Activated naive CD4-positive, alpha-beta T cell treated with anti-CD3 and anti-CD28 coated beads, Interleukin-2, amount 50 U/mL, for 72 hours (primary cell): ENCODE measurements at regions not wholly inside any gene's neighbourhood (a gene's known extent, or its start where the extent isn't known, plus 50 kb on each side); places are given as distances from the start of the nearest gene placed in this dataset.

Experiments used
- ATAC-seq, 2 donors: fragments of 150-1000 bp; cut with Tn5 transposase; 2 replicates each; pipeline ENCODE4 v1.10.0; 2021; ENCODE audit warnings: mild to moderate bottlenecking in 2 of 2, moderate library complexity in 2 of 2
- DNase-seq, 2 donors: peaks; one replicate each; pipeline ENCODE4 v3.0.0; 2021 to 2022; ENCODE audit warnings: low spot score in 2 of 2
- H3K27ac Mint-ChIP-seq, 2 donors: one replicate each; pipeline ENCODE4 v1.8.0; 2022; ENCODE audit warnings: mild to moderate bottlenecking in 2 of 2, mixed read lengths in 2 of 2
- H3K36me3 Mint-ChIP-seq, 2 donors: one replicate each; pipeline ENCODE4 v1.8.0; 2022; ENCODE audit warnings: mixed read lengths in 2 of 2
- H3K9me3 Mint-ChIP-seq, 2 donors: one replicate each; pipeline ENCODE4 v1.8.0; 2022; ENCODE audit warnings: mixed read lengths in 2 of 2

- H3K36me3 Mint-ChIP-seq, result no peaks in the 10 kb centered on the region
- no peak overlapping the region for H3K27ac Mint-ChIP-seq
- ATAC-seq (no peak), DNase-seq (no peak)
- H3K9me3 Mint-ChIP-seq, result no peaks in the 10 kb centered on the region
Observed at GRCh38 chr16:5427571-5427970, 330.0 kb upstream of the EEF2KMT start.

- H3K36me3 Mint-ChIP-seq, result no peaks in the 10 kb centered on the region
- H3K9me3 Mint-ChIP-seq, result peaks cover 0 to 3% of the 10 kb centered on the region in 2 donors
- ATAC-seq (no peak), DNase-seq (no peak)
- H3K27ac Mint-ChIP-seq, result no peak overlapping the region
Observed at GRCh38 chr16:5422643-5423496, 325.3 kb upstream of the EEF2KMT start.

GRCh38 chr16:5422047-5422446 lies 324.5 kb upstream of the EEF2KMT start:
- no peak overlapping the region for H3K27ac Mint-ChIP-seq

GRCh38 chr16:5416013-5416412 lies 318.4 kb upstream of the EEF2KMT start:
- no peak for DNase-seq
- Mint-ChIP-seq H3K9me3 (peaks cover 5 to 11% of the 10 kb centered on the region in 2 donors), H3K27ac (no peak overlapping the region), H3K36me3 (peaks cover 0 to 4% of the 10 kb centered on the region in 2 donors)
- ATAC-seq, result no peak

More at GRCh38 chr16:5422047-5422446, 324.5 kb upstream of the EEF2KMT start:
- peaks cover 0 to 3% of the 10 kb centered on the region in 2 donors for H3K9me3 Mint-ChIP-seq
- H3K36me3 Mint-ChIP-seq, result no peaks in the 10 kb centered on the region
- DNase-seq (no peak), ATAC-seq (no peak)

- Mint-ChIP-seq H3K36me3 (peaks cover 0 to 4% of the 10 kb centered on the region in 2 donors), H3K27ac (no peak overlapping the region), H3K9me3 (peaks cover 11 to 16% of the 10 kb centered on the region in 2 donors)
- no peak for DNase-seq
- no peak for ATAC-seq
Observed at GRCh38 chr16:5415123-5415522, 317.5 kb upstream of the EEF2KMT start.

- no peak for DNase-seq
- peaks cover 0 to 4% of the 10 kb centered on the region in 2 donors for H3K36me3 Mint-ChIP-seq
- H3K27ac Mint-ChIP-seq, result no peak overlapping the region
- no peak for ATAC-seq
- H3K9me3 Mint-ChIP-seq, result peaks cover 8 to 16% of the 10 kb centered on the region in 2 donors
Observed at GRCh38 chr16:5412731-5413130, 315.1 kb upstream of the EEF2KMT start.

- H3K36me3 Mint-ChIP-seq, result no peaks in the 10 kb centered on the region
- ATAC-seq (no peak), DNase-seq (no peak)
- H3K9me3 Mint-ChIP-seq, result peaks cover 4% of the 10 kb centered on the region in 2 donors
- H3K27ac Mint-ChIP-seq, result no peak overlapping the region
Observed at GRCh38 chr16:5398203-5398602, 300.6 kb upstream of the EEF2KMT start.

- no peak overlapping the region for H3K27ac Mint-ChIP-seq
- DNase-seq (no peak), ATAC-seq (no peak)
- H3K36me3 Mint-ChIP-seq, result no peaks in the 10 kb centered on the region
- peaks cover 4% of the 10 kb centered on the region in 2 donors for H3K9me3 Mint-ChIP-seq
Observed at GRCh38 chr16:5396880-5397279, 299.3 kb upstream of the EEF2KMT start.

GRCh38 chr16:5393070-5393469 lies 295.5 kb upstream of the EEF2KMT start:
- H3K9me3 Mint-ChIP-seq, result peaks cover 0 to under 1% of the 10 kb centered on the region in 2 donors
- H3K36me3 Mint-ChIP-seq, result no peaks in the 10 kb centered on the region
- DNase-seq, result no peak
- ATAC-seq, result no peak
- H3K27ac Mint-ChIP-seq, result no peak overlapping the region

- ATAC-seq, result peak in 1 of 2 donors; percentile 66
- no peak for DNase-seq
- Mint-ChIP-seq H3K27ac (no peak overlapping the region), H3K36me3 (no peaks in the 10 kb centered on the region), H3K9me3 (peaks cover 4 to 5% of the 10 kb centered on the region in 2 donors)
Observed at GRCh38 chr16:5386989-5387388, 289.4 kb upstream of the EEF2KMT start.

- Mint-ChIP-seq H3K36me3 (no peaks in the 10 kb centered on the region), H3K9me3 (peaks cover 4 to 5% of the 10 kb centered on the region in 2 donors), H3K27ac (no peak overlapping the region)
- DNase-seq (no peak), ATAC-seq (no peak)
Observed at GRCh38 chr16:5385811-5386210, 288.2 kb upstream of the EEF2KMT start.

- Mint-ChIP-seq H3K36me3 (no peaks in the 10 kb centered on the region), H3K9me3 (peaks cover 4 to 5% of the 10 kb centered on the region in 2 donors), H3K27ac (no peak overlapping the region)
- ATAC-seq (no peak), DNase-seq (no peak)
Observed at GRCh38 chr16:5385115-5385514, 287.5 kb upstream of the EEF2KMT start.

GRCh38 chr16:5383737-5384136 lies 286.1 kb upstream of the EEF2KMT start:
- ATAC-seq (no peak), DNase-seq (no peak)
- Mint-ChIP-seq H3K27ac (no peak overlapping the region), H3K9me3 (peaks cover 4 to 5% of the 10 kb centered on the region in 2 donors), H3K36me3 (no peaks in the 10 kb centered on the region)

- H3K36me3 Mint-ChIP-seq, result no peaks in the 10 kb centered on the region
- no peak for DNase-seq
- no peak for ATAC-seq
- H3K27ac Mint-ChIP-seq, result no peak overlapping the region
- H3K9me3 Mint-ChIP-seq, result peaks cover 4 to 5% of the 10 kb centered on the region in 2 donors
Observed at GRCh38 chr16:5382484-5382883, 284.9 kb upstream of the EEF2KMT start.

- Mint-ChIP-seq H3K36me3 (no peaks in the 10 kb centered on the region), H3K9me3 (peaks cover 4 to 5% of the 10 kb centered on the region in 2 donors), H3K27ac (no peak overlapping the region)
- DNase-seq (no peak), ATAC-seq (no peak)
Observed at GRCh38 chr16:5381481-5381880, 283.9 kb upstream of the EEF2KMT start.

GRCh38 chr16:5379954-5380353 lies 282.4 kb upstream of the EEF2KMT start:
- H3K9me3 Mint-ChIP-seq, result peaks cover 4 to 5% of the 10 kb centered on the region in 2 donors
- no peak overlapping the region for H3K27ac Mint-ChIP-seq
- H3K36me3 Mint-ChIP-seq, result no peaks in the 10 kb centered on the region
- no peak for DNase-seq
- ATAC-seq, result no peak

GRCh38 chr16:5378531-5378930 lies 280.9 kb upstream of the EEF2KMT start:
- no peak overlapping the region for H3K27ac Mint-ChIP-seq
- H3K9me3 Mint-ChIP-seq, result no peaks in the 10 kb centered on the region
- no peaks in the 10 kb centered on the region for H3K36me3 Mint-ChIP-seq
- DNase-seq, result no peak
- ATAC-seq, result no peak

GRCh38 chr16:5377280-5377898 lies 279.8 kb upstream of the EEF2KMT start:
- Mint-ChIP-seq H3K9me3 (no peaks in the 10 kb centered on the region), H3K36me3 (no peaks in the 10 kb centered on the region), H3K27ac (no peak overlapping the region)
- no peak for ATAC-seq
- no peak for DNase-seq
